ENCODE measurements at regions not wholly inside any gene's neighbourhood (a gene's known extent, or its start where the extent isn't known, plus 50 kb on each side); places are given as distances from the start of the nearest gene placed in this dataset.

GRCh38 chr11:116602637-116602942 lies 170.2 kb downstream of the BUD13 start:
- DNase-seq (ENCODE audit: low spot score, unreplicated experiment): no peak
- H3K36me3 Mint-ChIP-seq (ENCODE audit: insufficient read depth): no peaks in the 10 kb centered on the region
- H3K4me1 Mint-ChIP-seq (ENCODE audit: low read depth): peaks cover 2% of the 10 kb centered on the region
- no peak overlapping the region for H3K27ac Mint-ChIP-seq
- TF ChIP-seq CTCF (IDR thresholded peaks at IDR 0.05; ENCODE audit: unreplicated experiment): no peak
- H3K27me3 Mint-ChIP-seq: peaks cover 52% of the 10 kb centered on the region
- no peaks in the 10 kb centered on the region for H3K9me3 Mint-ChIP-seq (ENCODE audit: low read depth)
- no peak overlapping the region for H3K4me3 Mint-ChIP-seq (ENCODE audit: low read depth)

GRCh38 chr11:116601814-116602636 lies 170.8 kb downstream of the BUD13 start:
- H3K4me3 Mint-ChIP-seq (ENCODE audit: low read depth): no peak overlapping the region
- peaks cover 3% of the 10 kb centered on the region for H3K4me1 Mint-ChIP-seq (ENCODE audit: low read depth)
- H3K27ac Mint-ChIP-seq: no peak overlapping the region
- DNase-seq (ENCODE audit: low spot score, unreplicated experiment): no peak
- H3K9me3 Mint-ChIP-seq (ENCODE audit: low read depth): no peaks in the 10 kb centered on the region
- no peaks in the 10 kb centered on the region for H3K36me3 Mint-ChIP-seq (ENCODE audit: insufficient read depth)
- no peak for TF ChIP-seq CTCF (IDR thresholded peaks at IDR 0.05; ENCODE audit: unreplicated experiment)
- peaks cover 52% of the 10 kb centered on the region for H3K27me3 Mint-ChIP-seq

- Mint-ChIP-seq H3K27me3 (peaks cover 55% of the 10 kb centered on the region), H3K36me3 (ENCODE audit: insufficient read depth) (no peaks in the 10 kb centered on the region), H3K4me3 (ENCODE audit: low read depth) (no peak overlapping the region), H3K9me3 (ENCODE audit: low read depth) (no peaks in the 10 kb centered on the region), H3K27ac (no peak overlapping the region), H3K4me1 (ENCODE audit: low read depth) (peaks cover 3% of the 10 kb centered on the region)
- no peak for DNase-seq (ENCODE audit: low spot score, unreplicated experiment)
- TF ChIP-seq CTCF (IDR thresholded peaks at IDR 0.05; ENCODE audit: unreplicated experiment): no peak
These were observed 171.9 kb downstream of the BUD13 start for GRCh38 chr11:116600930-116601329.

GRCh38 chr11:116598556-116598955 lies 174.2 kb downstream of the BUD13 start:
- H3K4me3 Mint-ChIP-seq (ENCODE audit: low read depth): no peak overlapping the region
- peaks cover 63% of the 10 kb centered on the region for H3K27me3 Mint-ChIP-seq
- H3K27ac Mint-ChIP-seq: no peak overlapping the region
- no peak for TF ChIP-seq CTCF (IDR thresholded peaks at IDR 0.05; ENCODE audit: unreplicated experiment)
- no peak for DNase-seq (ENCODE audit: low spot score, unreplicated experiment)
- no peaks in the 10 kb centered on the region for H3K9me3 Mint-ChIP-seq (ENCODE audit: low read depth)
- H3K4me1 Mint-ChIP-seq (ENCODE audit: low read depth): peaks cover 5% of the 10 kb centered on the region
- no peaks in the 10 kb centered on the region for H3K36me3 Mint-ChIP-seq (ENCODE audit: insufficient read depth)

GRCh38 chr11:116598036-116598435 lies 174.8 kb downstream of the BUD13 start:
- Mint-ChIP-seq H3K36me3 (ENCODE audit: insufficient read depth) (no peaks in the 10 kb centered on the region), H3K27ac (no peak overlapping the region), H3K27me3 (peaks cover 68% of the 10 kb centered on the region), H3K4me3 (ENCODE audit: low read depth) (no peak overlapping the region), H3K9me3 (ENCODE audit: low read depth) (no peaks in the 10 kb centered on the region), H3K4me1 (ENCODE audit: low read depth) (peaks cover 5% of the 10 kb centered on the region)
- TF ChIP-seq CTCF (IDR thresholded peaks at IDR 0.05; ENCODE audit: unreplicated experiment): no peak
- no peak for DNase-seq (ENCODE audit: low spot score, unreplicated experiment)

All from progenitor cell of endocrine pancreas (in vitro differentiated cells).